ENCODE measurements at regions not wholly inside any gene's neighbourhood (a gene's known extent, or its start where the extent isn't known, plus 50 kb on each side); places are given as distances from the start of the nearest gene placed in this dataset.
"Not testable (repeated sequence)": the region's sequence is repeated elsewhere in the genome, so short reads cannot be mapped to it uniquely, and the experiment has no call there.

- TF ChIP-seq CTCF (conservative IDR thresholded peaks at IDR 0.05 in 1 of 2, IDR thresholded peaks at IDR 0.05 in 1 of 2; ENCODE audit: low read depth in 1 of 2, low read length in 2 of 2); EZH2 (IDR thresholded peaks at IDR 0.05; ENCODE audit: low read length, missing control alignments): not testable (repeated sequence)
Observed at GRCh38 chr1:146691798-146692197, 246.3 kb upstream of the NBPF12 start.
